ENCODE measurements at regions not wholly inside any gene's neighbourhood (a gene's known extent, or its start where the extent isn't known, plus 50 kb on each side); places are given as distances from the start of the nearest gene placed in this dataset.
"Not testable (repeated sequence)": the region's sequence is repeated elsewhere in the genome, so short reads cannot be mapped to it uniquely, and the experiment has no call there.

DNA sequence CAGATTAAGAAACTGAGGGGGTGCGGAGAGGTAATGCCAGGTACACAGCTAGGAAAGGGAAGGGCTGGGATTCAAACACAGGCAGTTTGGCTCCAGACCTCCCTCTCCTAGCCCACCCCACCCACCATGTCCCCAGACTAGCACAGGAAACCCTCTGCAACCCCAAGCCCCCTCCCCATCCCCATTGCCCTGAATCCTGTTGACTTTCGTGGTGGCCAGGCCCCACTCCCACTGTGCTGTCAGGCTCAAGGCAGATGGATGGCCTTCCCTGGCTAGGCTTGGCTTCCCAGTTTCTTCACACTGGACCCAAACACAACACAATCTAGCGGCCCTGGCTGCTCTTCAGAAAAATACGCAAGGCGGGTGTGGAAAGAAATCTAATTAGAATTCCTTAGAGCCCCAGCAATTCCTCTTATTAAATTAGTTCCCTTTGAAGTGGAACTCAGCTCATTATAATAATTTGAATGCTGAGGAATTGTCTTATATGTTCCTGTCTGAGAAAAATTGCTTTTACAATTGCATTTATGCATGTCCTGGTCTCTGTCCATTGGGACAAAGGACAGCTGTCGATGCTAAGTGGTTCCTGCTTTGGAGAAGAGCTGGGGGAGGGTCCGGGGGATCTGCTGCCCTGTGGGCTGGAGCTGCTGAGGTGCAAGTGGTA is 97.4 kb downstream of the SYF2 start:
- peak; percentile 38 to 62 (median 52) for DNase-seq (ENCODE audit: low read depth in 4 of 4, low spot score in 3 of 4)

DNA sequence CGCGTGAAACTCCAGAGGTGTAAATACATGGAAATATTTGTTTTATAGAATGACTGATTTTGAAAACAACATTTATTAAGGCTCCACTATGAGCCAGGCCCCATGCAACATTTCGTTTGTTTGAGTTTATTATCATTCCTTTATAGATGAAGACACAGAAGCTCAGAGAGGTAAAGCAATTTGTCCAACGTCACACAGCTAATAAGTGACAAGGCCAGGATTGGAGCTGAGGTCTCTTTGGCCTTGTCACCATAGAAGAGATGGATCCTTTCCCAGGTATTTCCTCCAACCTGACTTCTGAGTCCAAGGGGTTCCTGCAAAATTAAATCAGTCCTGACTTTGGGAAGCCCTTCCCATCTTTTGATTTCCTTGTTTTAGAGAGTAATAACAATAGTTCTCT is 98.0 kb downstream of the SYF2 start:
- no peak for DNase-seq (ENCODE audit: low read depth in 4 of 4, low spot score in 3 of 4)

DNA sequence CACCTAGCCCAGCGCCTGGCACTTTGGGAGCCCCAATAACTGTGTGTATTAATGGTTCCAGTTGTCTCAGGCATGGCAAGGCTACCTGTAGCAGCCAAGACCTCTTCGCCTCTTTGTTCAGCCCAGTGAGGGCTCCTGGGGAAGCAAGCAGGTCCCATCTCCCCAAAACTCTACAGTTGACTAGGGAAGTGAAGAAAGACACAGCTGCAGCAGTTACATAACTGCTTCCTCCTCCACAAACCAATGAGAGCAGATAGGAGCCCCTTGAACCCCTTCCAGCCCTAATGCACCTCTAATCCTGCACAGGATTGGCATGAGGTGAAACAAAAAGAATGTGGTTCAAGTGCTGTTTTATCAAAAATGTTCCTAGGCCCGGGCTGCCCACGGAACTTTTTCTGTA is 100.5 kb downstream of the SYF2 start:
- no peak for DNase-seq (ENCODE audit: low read depth in 4 of 4, low spot score in 3 of 4)

DNA sequence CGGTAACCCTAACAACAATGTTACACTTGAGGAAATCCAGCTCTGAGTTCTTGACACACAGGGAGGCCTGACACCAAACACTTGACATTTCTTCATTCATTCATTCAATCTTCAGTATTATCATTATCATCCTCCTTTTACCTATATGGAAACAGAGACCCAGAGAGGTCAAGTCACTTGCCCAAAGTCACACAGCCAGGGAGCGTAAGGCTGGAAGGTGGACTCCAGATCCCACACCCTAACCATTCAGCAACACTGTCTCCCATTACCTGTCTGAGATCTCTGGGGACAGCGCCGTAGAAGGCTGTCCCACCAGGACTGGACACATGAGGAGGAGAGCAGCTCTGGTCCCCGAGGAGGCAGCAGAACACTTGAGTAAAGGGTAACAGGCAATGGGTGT is 101.4 kb downstream of the SYF2 start:
- DNase-seq (ENCODE audit: low read depth in 4 of 4, low spot score in 3 of 4): no peak

DNA sequence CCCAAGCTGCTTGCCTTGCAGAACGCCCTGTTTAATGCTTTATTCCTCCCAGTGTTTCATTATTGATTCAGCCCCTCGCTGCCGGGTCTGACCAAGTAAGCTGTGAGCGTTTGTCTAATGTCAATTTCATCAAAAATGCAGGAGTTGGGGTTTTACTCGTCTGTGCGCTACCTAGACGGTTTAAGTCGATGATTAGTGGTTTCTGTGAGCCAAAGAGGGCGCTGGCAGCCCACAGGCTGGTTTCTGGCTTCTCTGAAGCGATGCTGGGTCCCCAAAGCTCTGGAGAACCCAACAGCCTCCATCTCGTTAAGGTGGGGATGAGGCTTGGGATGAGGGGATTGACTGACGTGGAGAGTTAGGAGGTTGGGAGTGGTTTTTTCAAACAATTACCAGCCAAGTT is 102.9 kb downstream of the SYF2 start:
- no peak for DNase-seq (ENCODE audit: low read depth in 4 of 4, low spot score in 3 of 4)

DNA sequence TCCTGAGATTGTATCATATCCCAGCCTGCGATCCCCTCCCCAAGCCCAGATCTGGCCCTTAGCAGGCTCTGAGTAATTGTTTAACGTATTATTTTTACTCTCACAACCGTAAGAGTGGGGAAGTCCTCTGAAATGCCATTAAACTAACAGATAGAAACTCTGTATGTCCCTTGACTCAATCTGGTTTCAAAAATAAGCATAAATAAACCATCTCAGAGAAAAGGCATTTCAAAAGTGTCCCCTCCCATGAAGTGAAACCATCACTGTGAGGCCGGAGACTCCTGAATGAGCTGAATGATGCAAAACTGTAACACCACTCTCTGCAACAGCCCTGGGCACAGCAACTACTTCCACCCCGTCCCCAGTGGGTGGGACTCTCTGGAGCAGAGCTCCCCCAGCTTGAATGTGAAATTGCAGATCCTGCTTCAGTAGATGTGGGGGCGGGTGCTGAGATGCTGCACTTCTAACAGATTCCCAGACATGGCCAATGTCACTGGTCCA is 104.1 kb downstream of the SYF2 start:
- DNase-seq (ENCODE audit: low read depth in 4 of 4, low spot score in 3 of 4): no peak

DNA sequence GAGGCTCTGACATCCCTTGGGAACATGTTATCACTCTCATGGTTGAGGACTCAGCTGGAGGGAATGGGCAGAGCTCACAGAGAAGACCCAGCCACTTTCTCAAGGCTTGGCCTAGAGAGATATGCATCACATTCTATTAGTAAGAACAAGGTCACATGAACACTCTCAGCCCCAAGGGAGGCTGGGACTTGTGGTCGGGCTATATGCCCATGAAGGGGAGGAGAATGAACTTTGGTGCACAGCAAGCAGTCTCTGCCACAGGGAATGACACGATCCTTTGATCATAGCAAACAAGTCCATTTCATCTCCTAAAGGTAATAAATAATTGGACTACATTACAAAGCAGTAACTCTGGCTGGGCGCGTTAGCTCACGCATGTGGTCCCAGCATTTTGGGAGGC is 105.7 kb downstream of the SYF2 start:
- no peak for DNase-seq (ENCODE audit: low read depth in 4 of 4, low spot score in 3 of 4)

DNA sequence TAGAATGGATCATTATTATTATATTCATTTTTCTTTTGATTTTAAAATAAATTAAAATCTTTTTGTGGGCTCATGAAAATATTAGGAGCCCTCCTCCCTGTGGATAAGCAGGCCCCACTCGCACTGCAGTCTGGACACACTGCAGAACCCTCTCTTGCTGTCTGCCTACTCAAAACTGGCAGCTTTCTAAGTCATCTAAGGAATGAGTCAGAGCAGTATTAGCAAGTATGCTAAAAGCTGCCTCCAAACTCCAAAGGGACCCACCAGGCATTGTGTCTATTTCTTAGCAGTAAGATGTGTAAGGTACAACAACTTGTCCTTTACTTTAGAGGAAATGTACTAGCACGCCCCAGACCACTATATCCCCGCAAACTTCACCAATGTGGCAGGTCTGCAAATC is 108.8 kb downstream of the SYF2 start:
- no peak for DNase-seq (ENCODE audit: low read depth in 4 of 4, low spot score in 3 of 4)

DNA sequence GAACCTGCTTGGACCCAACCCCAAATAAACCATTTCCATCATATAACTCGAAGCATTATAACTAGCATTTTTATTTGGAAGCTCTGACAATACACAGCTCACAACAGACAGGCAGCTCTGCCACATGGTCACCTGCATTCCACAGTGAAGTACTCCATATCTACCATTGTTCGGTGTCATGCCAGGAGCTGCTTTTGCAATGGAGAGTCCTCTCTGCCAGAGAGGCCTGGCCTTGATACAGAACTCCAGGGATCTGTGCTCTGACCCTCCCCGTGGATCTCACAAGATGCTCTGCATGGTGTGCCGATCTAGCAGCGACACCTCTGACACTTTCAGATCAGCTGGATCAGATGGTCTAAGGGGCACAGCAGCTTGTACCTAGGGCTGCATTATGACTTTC is 109.6 kb downstream of the SYF2 start:
- DNase-seq (ENCODE audit: low read depth in 4 of 4, low spot score in 3 of 4): no peak

DNA sequence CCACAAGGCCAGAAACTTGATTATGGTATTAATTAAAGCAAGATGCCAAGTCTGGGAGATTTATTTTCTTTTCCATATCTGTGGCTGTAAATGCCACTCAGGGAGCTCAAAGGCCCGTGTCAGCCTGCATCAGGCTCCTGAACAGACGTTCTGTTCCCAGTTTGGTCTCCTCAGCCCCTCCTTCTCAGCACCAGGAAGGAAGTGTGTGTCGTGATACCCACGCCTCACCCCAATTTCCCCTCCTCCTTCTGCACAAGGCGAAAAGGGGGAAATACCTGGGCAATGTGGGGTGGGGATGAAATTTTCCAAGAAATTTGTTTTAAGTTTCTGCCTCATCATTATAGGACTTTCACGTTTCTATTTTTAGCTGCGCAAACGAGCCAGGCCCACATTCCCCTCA is 112.0 kb downstream of the SYF2 start:
- DNase-seq (ENCODE audit: low read depth in 4 of 4, low spot score in 3 of 4): no peak

DNA sequence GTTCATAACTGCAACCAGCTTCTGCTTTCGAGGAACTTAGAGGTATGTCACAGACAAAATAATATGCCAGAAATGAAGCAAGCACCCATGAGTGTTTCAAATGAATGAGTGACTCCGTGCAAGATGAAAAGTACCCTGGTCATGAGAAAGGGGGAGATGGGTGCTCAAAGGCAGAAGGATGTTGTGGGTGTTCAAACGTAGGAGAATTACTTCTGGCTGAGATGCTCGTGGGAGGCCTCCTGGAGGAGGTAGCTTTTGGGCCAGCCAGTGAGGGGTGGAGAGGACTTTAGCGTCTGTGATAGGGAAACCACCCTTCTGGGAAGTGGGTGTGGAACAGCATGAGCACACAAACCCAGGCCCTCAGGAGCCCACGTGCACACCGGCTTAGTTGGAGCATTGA is 113.8 kb downstream of the SYF2 start:
- no peak for DNase-seq (ENCODE audit: low read depth in 4 of 4, low spot score in 3 of 4)

DNA sequence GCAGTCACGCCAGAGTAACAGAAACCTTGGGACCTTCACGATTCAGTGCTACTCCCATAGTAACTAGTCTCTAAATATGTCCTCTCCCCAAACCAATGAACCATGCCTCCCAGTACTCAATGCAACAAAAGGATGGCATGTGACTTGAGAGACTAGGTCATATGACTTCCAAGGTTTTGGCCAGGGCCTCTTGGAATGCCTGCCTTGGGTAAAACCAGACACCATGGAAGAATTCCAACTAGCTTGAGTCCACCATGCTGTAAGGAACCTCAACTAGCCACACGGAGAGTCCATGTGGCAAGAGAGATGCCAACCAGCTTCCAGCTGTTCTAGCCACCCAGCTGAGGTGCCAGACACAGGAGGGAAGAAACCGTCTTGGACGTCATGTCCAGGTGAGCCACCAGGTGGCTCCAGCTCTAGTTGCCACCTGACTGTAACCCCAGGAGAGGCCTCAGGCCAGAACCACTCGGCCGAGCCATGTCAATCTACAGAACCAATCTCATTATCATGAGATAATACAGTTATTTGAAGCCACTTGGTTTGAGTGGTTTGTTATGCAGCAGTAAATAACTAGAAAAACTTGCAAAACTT is 115.0 kb downstream of the SYF2 start:
- DNase-seq (ENCODE audit: low read depth in 4 of 4, low spot score in 3 of 4): no peak

DNA sequence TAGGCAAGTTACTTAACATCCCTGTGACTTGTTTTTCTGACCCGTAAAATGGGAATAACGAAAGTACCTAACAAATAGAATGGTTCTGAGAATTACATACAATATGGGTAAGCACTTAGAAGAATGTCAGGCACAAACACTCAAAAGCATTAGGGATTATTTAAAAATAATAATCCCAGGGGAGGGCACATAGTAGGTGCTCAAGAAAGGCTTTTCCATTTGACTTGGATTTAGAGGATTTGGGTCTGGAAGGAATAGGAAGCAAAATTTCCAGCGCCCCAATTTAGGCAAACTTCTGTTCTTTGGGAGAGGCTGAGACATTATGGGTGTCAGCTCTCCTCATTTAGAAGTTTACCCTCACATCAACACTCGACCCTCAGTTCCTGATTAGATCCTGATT is 115.5 kb downstream of the SYF2 start:
- no peak for DNase-seq (ENCODE audit: low read depth in 4 of 4, low spot score in 3 of 4)

DNA sequence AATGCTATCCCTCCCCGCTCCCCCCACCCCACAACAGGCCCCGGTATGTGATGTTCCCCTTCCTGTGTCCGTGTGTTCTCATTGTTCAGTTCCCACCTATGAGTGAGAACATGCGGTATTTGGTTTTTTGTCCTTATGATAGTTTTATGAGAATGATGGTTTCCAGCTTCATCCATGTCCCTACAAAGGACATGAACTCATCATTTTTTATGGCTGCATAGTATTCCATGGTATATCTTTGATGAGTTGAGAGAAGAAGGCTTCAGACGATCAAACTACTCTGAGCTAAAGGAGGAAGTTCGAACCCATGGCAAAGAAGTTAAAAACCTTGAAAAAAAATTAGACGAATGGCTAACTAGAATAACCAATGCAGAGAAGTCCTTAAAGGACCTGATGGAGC is 116.2 kb downstream of the SYF2 start:
- not testable (repeated sequence) for DNase-seq (ENCODE audit: low read depth in 4 of 4, low spot score in 3 of 4)

DNA sequence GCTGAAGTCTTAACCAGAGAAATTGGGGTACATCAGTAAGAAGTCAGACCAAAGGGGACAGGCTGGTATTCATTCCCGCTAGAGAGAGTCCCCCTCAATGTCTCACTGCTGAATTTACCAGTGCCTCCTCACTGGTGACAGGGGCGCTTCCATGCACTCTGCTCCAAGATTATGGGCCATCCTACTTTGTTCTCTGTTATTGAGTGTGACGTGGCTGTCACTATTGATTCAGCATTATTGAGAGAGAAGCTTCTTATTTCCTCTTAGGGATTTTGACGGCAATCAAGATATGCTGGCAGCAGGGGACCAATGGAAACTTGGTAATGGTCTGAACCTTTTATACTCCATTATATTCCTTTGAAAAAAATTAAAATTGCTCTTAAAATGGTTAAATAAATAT is 118.6 kb downstream of the SYF2 start:
- no peak for DNase-seq (ENCODE audit: low read depth in 4 of 4, low spot score in 3 of 4)

DNA sequence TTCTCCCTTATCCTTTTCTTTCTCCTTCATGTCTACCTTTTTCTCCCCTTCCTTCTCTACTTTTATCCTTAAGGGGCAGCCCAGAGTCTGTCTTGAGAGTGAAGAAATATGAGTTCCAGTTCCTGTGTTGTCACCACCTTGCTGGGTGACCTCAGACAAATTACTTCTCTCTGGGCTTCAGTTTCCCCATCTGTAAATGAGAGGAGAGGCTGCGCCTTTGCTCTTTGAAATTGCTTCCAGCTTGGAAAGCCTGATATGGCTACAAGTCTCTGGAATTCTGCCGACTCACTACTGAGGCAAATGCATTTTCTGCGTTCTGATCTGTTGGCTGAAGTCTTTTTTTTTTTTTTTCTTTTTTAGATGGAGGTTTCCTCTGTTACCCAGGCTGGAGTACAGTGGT is 119.2 kb downstream of the SYF2 start:
- no peak for DNase-seq (ENCODE audit: low read depth in 4 of 4, low spot score in 3 of 4)

DNA sequence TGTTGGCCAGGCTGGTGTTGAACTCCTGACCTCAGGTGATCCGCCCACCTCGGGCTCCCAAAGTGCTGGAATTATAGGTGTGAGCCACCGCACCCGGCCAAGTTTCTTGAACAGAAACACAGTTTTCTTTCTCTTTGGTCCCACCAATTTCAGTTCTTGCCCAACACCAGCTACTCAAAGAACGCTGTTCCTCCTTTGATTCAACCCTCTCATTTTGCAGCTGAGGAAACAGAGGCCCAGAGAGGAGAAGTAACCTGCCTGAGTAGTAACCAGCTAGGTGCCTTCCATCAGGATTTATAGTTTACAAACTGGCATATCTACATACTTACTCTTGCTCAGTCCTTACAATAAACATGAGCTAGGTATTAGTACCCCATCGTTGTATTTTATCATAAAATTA is 119.9 kb downstream of the SYF2 start:
- DNase-seq (ENCODE audit: low read depth in 4 of 4, low spot score in 3 of 4): no peak

DNA sequence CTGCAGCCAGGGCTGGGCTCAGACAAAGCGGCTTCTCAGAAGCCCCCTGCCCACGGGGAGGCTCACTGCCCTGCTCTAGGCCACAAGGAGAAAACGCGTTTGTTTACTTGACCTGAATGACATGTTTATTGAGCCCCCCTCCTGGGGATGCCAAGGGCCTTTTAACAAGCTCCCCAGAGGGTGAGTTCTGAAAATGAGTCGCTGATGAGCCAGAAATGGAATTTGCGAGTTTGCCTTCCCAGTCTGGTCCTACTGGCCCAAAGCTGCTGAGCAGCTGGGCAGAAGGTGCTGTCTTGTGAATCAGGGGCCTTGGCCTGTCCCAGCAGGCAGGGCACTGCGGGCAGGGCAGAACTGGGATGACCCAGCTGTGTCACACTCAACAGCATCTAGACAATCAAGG is 120.6 kb downstream of the SYF2 start:
- DNase-seq (ENCODE audit: low read depth in 4 of 4, low spot score in 3 of 4): no peak

DNA sequence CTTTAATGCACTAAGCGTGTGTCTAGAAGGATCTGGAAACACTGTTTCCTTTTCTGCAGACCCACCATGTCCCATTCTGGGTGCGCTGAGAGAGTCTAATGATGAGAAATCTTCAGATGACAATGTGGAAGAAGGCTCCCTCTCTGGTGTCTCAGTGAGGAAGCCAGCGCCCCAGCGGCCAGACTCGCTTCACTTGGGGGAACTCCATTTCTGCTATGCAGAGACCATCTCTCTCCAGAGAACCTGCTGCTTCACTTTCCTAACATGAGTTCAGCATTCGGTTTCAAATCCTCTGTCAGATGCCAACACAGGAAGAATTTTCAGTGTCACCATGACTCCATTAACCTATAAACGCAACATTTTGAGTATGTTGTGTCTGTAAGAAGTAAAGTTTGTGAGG is 121.8 kb downstream of the SYF2 start:
- no peak for DNase-seq (ENCODE audit: low read depth in 4 of 4, low spot score in 3 of 4)

DNA sequence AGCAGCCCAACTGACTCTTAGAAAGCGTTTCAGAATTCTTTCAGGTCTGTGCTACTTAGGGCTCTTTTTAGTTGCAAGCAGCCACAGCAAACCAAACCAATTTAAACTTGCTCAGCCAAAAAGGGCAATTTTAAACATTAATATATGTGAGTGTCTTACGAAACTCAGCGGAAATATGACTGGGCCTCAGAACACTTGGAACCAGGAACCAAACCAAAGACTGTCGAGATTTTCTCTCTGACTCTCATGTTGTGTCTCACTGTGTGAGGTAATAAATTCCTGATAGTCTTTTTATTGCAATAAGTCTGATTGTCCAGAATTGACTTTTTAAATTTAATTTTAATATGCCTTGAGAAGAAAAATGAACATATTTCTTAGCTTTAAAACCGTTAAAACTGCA is 122.3 kb downstream of the SYF2 start:
- DNase-seq (ENCODE audit: low read depth in 4 of 4, low spot score in 3 of 4): no peak

DNA sequence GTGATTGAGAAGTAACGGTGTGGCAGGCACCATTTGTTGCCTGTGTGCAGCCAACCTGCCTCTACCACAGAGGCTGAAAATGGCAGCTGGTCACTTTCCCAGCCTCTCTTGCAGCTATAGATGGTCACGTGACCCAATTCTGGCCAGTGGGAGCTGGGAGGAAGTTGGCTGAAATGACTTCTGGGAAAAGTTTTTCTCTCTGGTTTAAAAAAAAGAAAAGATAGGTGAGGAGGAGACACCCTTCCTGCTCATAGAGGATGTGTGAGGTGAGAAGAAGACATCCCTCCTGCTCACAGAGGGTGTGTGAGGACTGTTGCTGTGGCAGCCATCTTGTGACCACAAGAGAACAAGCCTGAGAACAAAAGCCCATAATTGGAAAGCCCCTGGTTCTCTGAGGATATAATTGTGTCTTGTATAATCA is 122.8 kb downstream of the SYF2 start:
- no peak for DNase-seq (ENCODE audit: low read depth in 4 of 4, low spot score in 3 of 4)

DNA sequence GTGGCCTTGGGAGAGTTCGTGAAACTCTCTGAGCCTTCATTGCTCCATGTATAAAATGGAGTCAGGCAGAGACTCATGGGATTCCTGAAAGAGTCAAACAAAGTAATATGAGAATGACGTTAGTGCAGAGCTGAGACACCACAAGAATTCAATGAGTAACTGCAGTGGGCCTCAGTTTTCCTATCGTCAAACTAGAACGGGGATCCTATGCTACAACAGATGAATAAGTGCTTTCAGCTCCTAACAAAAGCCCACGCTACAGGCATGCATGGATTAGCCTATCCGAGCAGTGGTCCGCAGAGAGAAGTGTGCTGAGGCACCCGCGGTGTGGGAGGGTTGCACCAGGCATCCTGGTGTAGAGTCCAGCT is 124.7 kb downstream of the SYF2 start:
- no peak for DNase-seq (ENCODE audit: low read depth in 4 of 4, low spot score in 3 of 4)

All from right renal pelvis (tissue), 4 donors.